HuH-7.5 (cell line): ENCODE measurements at regions not wholly inside any gene's neighbourhood (a gene's known extent, or its start where the extent isn't known, plus 50 kb on each side); places are given as distances from the start of the nearest gene placed in this dataset.
A peak's percentile ranks its signal among the peaks of the same experiment; 100 is the strongest.
"Not testable (repeated sequence)": the region's sequence is repeated elsewhere in the genome, so short reads cannot be mapped to it uniquely, and the experiment has no call there.

Experiments used
- DNase-seq: peaks from one replicate; pipeline ENCODE4 v3.0.0; 2011; ENCODE audit warnings: low spot score

- DNase-seq: not testable (repeated sequence)
Measured at GRCh38 chr4:106524772-106525171, 156.2 kb upstream of the GIMD1 start.

GRCh38 chr4:106522839-106523238 lies 154.3 kb upstream of the GIMD1 start:
- DNase-seq: no peak

GRCh38 chr4:106512706-106513105 lies 144.1 kb upstream of the GIMD1 start:
- DNase-seq: no peak

- DNase-seq: no peak
Measured at GRCh38 chr4:106507440-106507839, 138.9 kb upstream of the GIMD1 start.

DNA sequence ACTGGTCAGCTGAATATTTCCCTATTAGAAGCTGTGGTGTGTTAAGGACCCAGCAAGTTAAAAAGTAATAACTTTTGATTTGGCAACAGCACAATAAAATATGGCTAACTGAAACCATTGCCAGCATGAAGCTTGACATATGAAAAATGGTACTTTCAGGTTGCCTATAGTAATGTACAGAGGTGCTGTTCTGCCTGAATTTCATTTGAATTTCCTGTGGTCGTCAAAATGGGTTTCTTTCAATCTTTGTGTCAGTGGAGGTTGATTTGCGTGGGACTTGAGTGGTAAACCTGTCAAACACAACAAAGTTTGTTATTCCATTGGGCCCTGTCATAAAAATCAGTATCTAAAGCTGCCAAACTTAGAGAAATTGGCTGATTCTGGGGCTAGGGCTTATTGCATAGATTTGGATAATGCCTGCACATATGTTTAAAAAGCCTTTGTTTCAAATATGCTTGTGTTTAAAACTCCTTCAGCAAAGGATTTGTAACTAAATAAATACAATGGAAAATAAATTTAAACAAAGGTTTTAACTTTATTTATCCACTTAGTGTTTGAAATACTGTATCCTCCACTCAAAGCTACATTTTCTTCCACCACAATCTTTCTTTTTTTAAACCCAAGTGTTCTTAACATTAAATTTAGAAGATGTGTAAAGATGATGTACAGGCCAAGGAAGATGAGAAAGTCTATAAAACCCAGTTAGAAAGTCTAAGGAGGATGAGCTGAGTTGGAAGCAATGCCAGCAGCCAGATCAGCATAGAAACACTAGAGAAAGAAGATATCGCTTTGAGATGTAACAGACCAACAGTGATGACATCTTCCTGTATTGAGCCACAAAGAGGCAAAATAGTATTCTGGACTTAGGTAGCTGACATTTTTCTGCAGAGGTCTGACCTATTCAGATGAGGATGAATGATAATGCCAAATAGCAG lies 134.8 kb upstream of the GIMD1 start:
- no peak for DNase-seq

- DNase-seq: peak; percentile 9
Measured at GRCh38 chr4:106502106-106502699, 133.6 kb upstream of the GIMD1 start.

DNA sequence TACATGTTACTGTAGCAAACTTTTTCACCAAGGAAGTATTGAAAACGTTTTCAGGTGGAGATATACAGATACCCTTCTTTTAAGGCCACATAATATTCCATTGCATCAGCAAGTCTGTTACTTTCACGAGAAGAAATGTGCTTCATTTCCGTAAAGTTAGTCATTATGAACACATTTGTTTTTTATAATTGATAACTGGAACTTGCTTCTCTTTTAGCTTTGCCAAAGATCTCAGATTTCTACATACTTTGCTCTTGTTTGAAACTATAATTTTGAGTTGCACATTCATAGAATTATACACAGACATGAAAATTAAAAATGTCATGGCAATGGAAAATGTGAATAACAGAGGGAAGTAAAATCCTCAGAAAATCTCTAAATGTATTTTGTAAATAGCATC lies 128.7 kb upstream of the GIMD1 start:
- no peak for DNase-seq

DNA sequence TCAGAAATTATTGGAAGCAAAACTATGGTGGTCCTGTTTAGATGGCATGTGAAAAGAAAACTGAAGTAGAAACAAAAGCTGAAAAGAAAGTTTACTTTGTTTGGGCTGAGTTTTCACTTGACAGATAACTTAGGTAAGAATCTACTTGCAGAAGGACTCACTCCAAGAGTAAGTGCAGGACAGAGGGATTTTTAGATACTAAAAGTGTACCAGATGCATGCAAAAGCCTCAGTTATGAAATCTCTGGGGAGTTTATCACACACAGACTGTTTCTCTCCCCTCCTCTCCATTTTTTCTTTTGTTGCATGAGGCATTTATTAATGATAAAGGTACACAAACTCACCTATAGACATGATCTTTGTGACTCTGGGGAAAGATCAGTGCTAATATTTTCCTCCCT lies 127.5 kb upstream of the GIMD1 start:
- no peak for DNase-seq

DNA sequence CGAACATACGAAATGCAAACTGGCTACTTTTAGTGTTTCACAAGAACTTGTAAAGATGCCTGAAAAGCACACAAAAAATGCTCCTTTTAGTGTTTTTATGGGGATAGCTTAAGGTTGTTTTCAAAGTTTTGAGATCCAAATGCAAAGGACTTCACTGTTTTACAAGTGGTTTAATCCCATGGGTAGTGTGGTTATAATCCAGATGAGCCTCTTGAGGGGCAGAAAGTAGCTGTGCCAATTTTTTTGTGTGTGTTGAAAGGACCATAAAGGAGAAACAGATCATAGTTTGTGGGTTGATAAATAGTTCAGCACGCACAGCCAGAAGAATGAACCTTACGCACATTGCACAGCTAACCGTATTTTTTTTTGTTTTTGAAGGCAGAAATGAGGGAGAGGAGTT lies 126.9 kb upstream of the GIMD1 start:
- DNase-seq: no peak

GRCh38 chr4:106494066-106494465 lies 125.5 kb upstream of the GIMD1 start:
- no peak for DNase-seq

DNA sequence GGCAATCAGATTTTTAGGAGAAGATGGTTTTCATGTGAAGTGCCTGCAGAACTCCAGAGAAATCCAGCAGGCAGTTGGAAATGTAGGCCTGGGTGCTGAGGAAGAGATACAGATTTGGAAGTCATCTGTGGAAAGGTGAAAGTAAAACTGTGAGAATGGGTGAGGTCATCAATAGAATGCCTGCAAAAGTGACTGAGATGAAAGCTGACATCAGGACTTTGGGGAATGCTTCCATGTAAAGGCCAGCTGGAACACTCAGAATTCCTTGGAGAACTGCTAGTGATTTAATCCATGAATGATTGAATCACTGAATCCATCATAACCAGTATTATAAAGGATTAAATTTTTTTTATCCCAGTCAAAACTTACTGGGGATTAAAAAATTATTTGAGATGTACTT lies 124.5 kb upstream of the GIMD1 start:
- no peak for DNase-seq

GRCh38 chr4:106486533-106486932 lies 118.0 kb upstream of the GIMD1 start:
- no peak for DNase-seq

GRCh38 chr4:106481801-106482200 lies 113.2 kb upstream of the GIMD1 start:
- DNase-seq: no peak

DNA sequence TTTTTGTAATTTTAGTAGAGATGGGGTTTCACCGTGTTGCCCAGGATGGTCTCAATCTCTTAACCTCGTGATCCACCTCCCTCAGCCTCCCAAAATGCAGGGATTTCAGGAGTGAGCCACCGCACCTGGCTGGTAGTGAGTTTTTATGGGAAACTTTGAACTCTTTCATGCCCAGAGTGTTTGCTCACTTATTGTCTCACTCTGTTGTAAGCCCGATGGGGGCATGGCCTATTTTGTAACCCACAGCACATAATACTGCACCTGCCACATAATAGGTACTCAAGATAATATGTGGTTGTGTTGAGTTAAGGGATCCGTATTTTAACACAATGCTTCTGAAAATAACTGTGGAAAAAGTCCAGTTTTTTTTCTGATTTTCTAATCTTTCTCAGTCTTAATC lies 109.6 kb upstream of the GIMD1 start:
- DNase-seq: no peak

DNA sequence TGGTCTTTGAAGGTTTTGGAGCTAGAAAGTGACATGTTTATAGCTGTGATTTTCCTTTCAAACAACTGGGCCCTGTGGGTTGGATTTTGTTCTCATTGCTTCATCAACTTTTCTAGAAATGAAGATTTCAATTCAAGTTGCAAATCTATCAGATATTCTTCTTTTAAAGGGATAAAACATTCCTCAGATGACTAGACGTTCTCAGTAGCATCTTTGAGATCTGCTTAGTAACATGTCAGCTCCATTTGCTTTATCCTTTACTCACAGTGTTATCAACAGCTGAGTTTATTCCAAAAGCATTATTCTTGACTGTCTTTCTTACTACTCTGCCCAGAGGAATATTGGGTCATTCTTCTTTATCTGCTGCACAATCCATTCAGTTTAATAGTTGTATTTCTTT lies 108.2 kb upstream of the GIMD1 start:
- no peak for DNase-seq

DNA sequence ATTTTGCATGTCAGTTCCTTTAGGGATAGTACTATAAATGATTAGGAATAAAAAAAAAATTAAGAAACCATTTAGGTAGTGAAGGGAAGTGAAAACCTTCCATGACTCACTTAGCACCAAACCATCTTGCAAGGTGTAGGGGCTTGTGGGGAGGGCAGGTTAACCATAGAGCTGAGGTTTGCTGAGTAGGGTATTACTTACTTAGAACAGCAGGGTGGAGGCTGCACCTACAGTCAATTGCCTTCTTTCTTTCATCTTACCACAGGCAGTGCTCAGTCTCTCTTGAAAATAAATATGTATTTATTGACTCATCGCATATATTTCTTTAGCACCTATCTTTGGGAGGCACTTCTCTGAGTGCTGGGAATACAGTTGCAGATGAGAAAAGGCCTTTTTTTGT lies 104.9 kb upstream of the GIMD1 start:
- DNase-seq: no peak

- no peak for DNase-seq
Measured at GRCh38 chr4:106471151-106471550, 102.6 kb upstream of the GIMD1 start.

DNA sequence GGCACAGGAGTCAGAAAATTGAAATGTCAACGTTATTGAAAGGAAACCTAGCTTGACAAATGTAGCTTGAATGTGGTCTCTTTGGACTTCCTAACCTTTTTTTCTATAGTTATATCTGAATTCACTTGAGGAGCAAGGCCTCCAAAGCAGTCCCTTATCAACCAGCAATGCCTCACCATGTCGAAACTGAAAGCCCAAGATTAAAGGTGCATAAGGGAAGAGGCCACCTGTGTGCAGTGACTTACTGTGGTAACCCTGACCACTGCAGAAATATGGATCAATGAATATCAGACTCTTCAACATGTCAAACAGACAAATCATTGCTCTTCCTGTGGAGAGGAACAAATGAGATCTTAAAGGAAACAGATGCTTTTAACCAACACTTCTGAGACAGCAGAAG lies 95.0 kb upstream of the GIMD1 start:
- DNase-seq: no peak

- no peak for DNase-seq
Measured at GRCh38 chr4:106454581-106454980, 86.0 kb upstream of the GIMD1 start.

DNA sequence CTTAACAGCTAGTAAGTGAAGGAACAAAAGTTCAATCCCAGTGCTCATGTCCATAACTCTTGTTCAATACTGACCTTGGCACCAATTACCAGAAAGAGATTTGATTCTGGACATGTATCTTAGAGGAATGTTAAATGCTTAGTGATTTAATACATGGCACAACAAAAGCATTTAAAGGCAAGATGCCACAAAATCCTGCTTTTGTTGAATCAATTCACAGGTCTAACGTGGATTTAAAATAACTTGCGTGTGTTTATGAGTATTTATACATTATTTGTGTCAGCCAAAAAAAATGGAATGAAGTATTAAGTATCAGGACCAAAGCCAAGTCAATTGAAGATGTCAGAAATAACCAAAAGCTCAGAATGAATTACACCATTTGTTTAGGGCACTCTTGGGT lies 85.4 kb upstream of the GIMD1 start:
- no peak for DNase-seq

- DNase-seq: no peak
Measured at GRCh38 chr4:106451091-106451490, 82.5 kb upstream of the GIMD1 start.

DNA sequence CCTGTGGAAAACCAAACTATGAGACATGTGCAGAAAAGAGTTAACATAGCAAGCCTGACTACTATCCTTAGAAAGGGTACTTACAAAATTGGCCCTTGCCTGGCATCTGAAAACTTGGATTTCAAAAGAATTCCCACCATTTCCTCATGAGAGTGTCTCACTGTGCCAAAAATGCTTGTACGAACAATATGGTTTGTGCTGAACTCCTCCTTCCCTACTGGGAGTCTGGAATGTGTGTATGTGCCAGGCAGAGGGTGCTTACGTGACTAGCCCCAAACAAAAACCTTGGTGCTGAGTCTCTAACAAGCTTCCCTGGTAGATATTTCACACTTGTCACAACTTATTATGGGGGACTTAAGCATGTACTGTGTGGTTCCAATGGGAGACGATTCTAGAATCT lies 81.7 kb upstream of the GIMD1 start:
- no peak for DNase-seq

DNA sequence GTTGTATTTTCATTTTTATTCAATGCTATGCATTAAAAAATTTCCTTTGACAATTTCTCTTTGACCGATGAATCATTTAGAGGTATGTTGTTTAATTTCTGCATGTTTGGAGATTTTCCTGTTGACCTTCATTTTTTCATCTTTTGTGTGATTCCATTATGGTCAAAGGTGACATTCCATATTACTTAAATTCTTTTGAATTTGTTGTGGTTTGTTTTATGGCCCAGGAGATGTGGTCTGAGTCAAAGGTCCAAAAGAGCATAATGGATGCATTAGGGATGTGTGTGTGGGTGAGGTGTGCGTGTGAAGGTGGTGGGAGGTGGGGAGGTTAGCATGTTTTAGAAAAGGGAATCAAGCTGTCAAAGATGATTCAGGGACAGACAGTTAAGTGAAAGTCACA lies 76.0 kb upstream of the GIMD1 start:
- DNase-seq: no peak

- DNase-seq: no peak
Measured at GRCh38 chr4:106430797-106431196, 62.2 kb upstream of the GIMD1 start.
